ENCODE measurements at regions not wholly inside any gene's neighbourhood (a gene's known extent, or its start where the extent isn't known, plus 50 kb on each side); places are given as distances from the start of the nearest gene placed in this dataset.

DNA sequence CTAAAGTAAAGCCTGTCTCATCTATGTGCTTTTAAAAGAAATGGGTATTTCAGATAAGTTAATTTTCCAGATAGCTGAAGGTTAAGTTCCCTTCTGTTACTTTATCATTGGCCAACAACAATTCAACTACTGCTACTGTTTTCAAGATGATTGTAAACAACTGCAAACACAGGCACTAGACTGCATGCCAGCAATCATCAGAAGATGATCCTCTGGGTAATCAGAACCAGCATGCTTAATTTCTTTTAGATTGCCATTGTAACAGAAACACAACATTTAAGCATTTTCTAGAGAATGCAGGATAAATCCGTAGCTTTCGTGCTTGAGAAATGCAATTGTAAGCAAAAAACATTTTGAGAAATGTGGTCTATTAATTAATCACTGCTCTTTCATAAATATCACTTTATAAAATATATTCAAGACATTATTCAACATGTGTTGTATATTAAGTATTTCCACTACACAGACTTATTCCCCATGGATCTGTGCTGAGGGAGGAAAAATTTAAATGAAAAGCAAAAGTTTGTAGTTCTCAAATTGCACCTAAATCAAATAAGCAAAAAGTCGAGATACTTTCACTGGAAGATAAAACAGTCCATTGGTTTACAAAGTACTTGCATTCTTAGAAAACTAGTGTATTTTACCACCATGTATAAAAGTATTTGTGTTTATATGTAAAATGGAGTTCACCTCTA, 133.7 kb downstream of the ATL2 start:
- TF ChIP-seq CTCF (conservative IDR thresholded peaks at IDR 0.05; ENCODE audit: low read length) (no peak), EZH2phosphoT487 (IDR thresholded peaks at IDR 0.05; ENCODE audit: borderline replicate concordance) (no peak)

All from Loucy (cell line).